GM12892 (cell line): ENCODE measurements at regions not wholly inside any gene's neighbourhood (a gene's known extent, or its start where the extent isn't known, plus 50 kb on each side); places are given as distances from the start of the nearest gene placed in this dataset.

Source experiments
- POLR2A ChIP-seq: IDR thresholded peaks from 2 replicates; pipeline ENCODE4 v1.6.1; 2011; ENCODE audit warnings: low read depth, low read length, control low read depth
- POLR2AphosphoS5 ChIP-seq: IDR thresholded peaks from 2 replicates; pipeline ENCODE4 v1.6.1; 2011; ENCODE audit warnings: low read depth, low read length, control low read depth
- TAF1 ChIP-seq: IDR thresholded peaks from 2 replicates; pipeline ENCODE4 v1.6.1; 2011; ENCODE audit warnings: low read depth, mild to moderate bottlenecking, control low read depth, low read length, borderline replicate concordance

GRCh38 chr12:97184127-97184773 lies 277.2 kb downstream of the NEDD1 start:
- no peak for TF ChIP-seq POLR2A
- TF ChIP-seq TAF1: no peak
- TF ChIP-seq POLR2AphosphoS5: no peak
